HUES64 (cell line): ENCODE measurements at regions not wholly inside any gene's neighbourhood (a gene's known extent, or its start where the extent isn't known, plus 50 kb on each side); places are given as distances from the start of the nearest gene placed in this dataset.

Experiments used
- H3K27ac ChIP-seq: 2 replicates; pipeline ENCODE4 v1.7.0; 2013; ENCODE audit warnings: low read depth, low read length, inconsistent platforms
- H3K27me3 ChIP-seq: 2 replicates; pipeline ENCODE4 v1.6.1; 2013; ENCODE audit warnings: mild to moderate bottlenecking, low read length; ENCODE audit not compliant: insufficient read depth
- H3K36me3 ChIP-seq: 2 replicates; pipeline ENCODE4 v1.6.1; 2013; ENCODE audit warnings: mild to moderate bottlenecking, low read length; ENCODE audit not compliant: insufficient read depth
- H3K4me1 ChIP-seq: 2 replicates; pipeline ENCODE4 v1.6.1; 2013; ENCODE audit warnings: mild to moderate bottlenecking, low read length, moderate library complexity; ENCODE audit not compliant: insufficient read depth
- H3K4me3 ChIP-seq: 2 replicates; pipeline ENCODE4 v1.5.1; 2013; ENCODE audit warnings: mild to moderate bottlenecking, low read length, moderate library complexity
- H3K9ac ChIP-seq: 2 replicates; pipeline ENCODE4 v1.6.1; 2013; ENCODE audit warnings: mild to moderate bottlenecking, low read depth, low read length
- H3K9me3 ChIP-seq: 2 replicates; pipeline ENCODE4 v1.6.1; 2013; ENCODE audit warnings: low read depth, low read length; ENCODE audit not compliant: insufficient read depth
- whole genome bisulfite sequencing: fragments of 150-250, 120-280 bp; methylation state at CpG from one replicate; pipeline ENCODE4 v1.1.7; 2013; ENCODE audit warnings: missing lambda C conversion rate; 5-methylcytosine and 5-hydroxymethylcytosine counted together

- no peaks in the 10 kb centered on the region; the same call in 1 of the 2 replicates for H3K27me3 ChIP-seq
- 88% methylated on average over 27 of the region's 27 CpGs for WGBS
- H3K4me1 ChIP-seq, result no peaks in the 10 kb centered on the region
- H3K36me3 ChIP-seq, result no peaks in the 10 kb centered on the region
- no peak overlapping the region for H3K4me3 ChIP-seq
- H3K9me3 ChIP-seq, result no peaks in the 10 kb centered on the region
- H3K27ac ChIP-seq, result no peak overlapping the region
- H3K9ac ChIP-seq, result no peak overlapping the region
These were observed 280.3 kb upstream of the SKOR2 start for GRCh38 chr18:47531717-47532116.

GRCh38 chr18:47530695-47531094 lies 279.2 kb upstream of the SKOR2 start:
- Histone ChIP-seq H3K36me3 (no peaks in the 10 kb centered on the region), H3K9me3 (no peaks in the 10 kb centered on the region), H3K27ac (no peak overlapping the region), H3K27me3 (no peaks in the 10 kb centered on the region), H3K4me1 (no peaks in the 10 kb centered on the region), H3K9ac (no peak overlapping the region), H3K4me3 (no peak overlapping the region)
- 97% methylated on average over 3 of the region's 3 CpGs for WGBS

GRCh38 chr18:47528343-47528742 lies 276.9 kb upstream of the SKOR2 start:
- no peak overlapping the region for H3K27ac ChIP-seq
- no peaks in the 10 kb centered on the region for H3K9me3 ChIP-seq
- H3K4me1 ChIP-seq, result no peaks in the 10 kb centered on the region
- no peaks in the 10 kb centered on the region for H3K27me3 ChIP-seq
- WGBS, result 95% methylated on average over 1 of the region's 1 CpG
- H3K36me3 ChIP-seq, result no peaks in the 10 kb centered on the region
- no peak overlapping the region for H3K4me3 ChIP-seq
- no peak overlapping the region for H3K9ac ChIP-seq

GRCh38 chr18:47526147-47526546 lies 274.7 kb upstream of the SKOR2 start:
- Histone ChIP-seq H3K27me3 (no peaks in the 10 kb centered on the region), H3K4me1 (no peaks in the 10 kb centered on the region), H3K36me3 (no peaks in the 10 kb centered on the region), H3K9ac (no peak overlapping the region), H3K4me3 (no peak overlapping the region), H3K9me3 (no peaks in the 10 kb centered on the region), H3K27ac (no peak overlapping the region)
- WGBS, result 92% methylated on average over 23 of the region's 24 CpGs

- H3K36me3 ChIP-seq, result no peaks in the 10 kb centered on the region
- no peaks in the 10 kb centered on the region for H3K4me1 ChIP-seq
- no peaks in the 10 kb centered on the region for H3K27me3 ChIP-seq
- no peak overlapping the region for H3K9ac ChIP-seq
- 100% methylated on average over 1 of the region's 2 CpGs for WGBS
- H3K9me3 ChIP-seq, result no peaks in the 10 kb centered on the region
- no peak overlapping the region for H3K27ac ChIP-seq
- H3K4me3 ChIP-seq, result no peak overlapping the region
These were observed 270.9 kb upstream of the SKOR2 start for GRCh38 chr18:47522359-47522758.

- no peaks in the 10 kb centered on the region for H3K4me1 ChIP-seq
- H3K9ac ChIP-seq, result no peak overlapping the region
- 89% methylated on average over 8 of the region's 9 CpGs for WGBS
- H3K9me3 ChIP-seq, result no peaks in the 10 kb centered on the region
- no peak overlapping the region for H3K27ac ChIP-seq
- no peaks in the 10 kb centered on the region for H3K27me3 ChIP-seq
- H3K4me3 ChIP-seq, result no peak overlapping the region
- H3K36me3 ChIP-seq, result no peaks in the 10 kb centered on the region
These were observed 268.8 kb upstream of the SKOR2 start for GRCh38 chr18:47520263-47520662.

GRCh38 chr18:47519706-47520105 lies 268.2 kb upstream of the SKOR2 start:
- Histone ChIP-seq H3K9ac (no peak overlapping the region), H3K9me3 (no peaks in the 10 kb centered on the region), H3K27ac (no peak overlapping the region), H3K36me3 (no peaks in the 10 kb centered on the region), H3K4me3 (no peak overlapping the region), H3K27me3 (no peaks in the 10 kb centered on the region), H3K4me1 (no peaks in the 10 kb centered on the region)

GRCh38 chr18:47519277-47519676 lies 267.8 kb upstream of the SKOR2 start:
- Histone ChIP-seq H3K27me3 (no peaks in the 10 kb centered on the region), H3K36me3 (no peaks in the 10 kb centered on the region), H3K9ac (no peak overlapping the region), H3K27ac (no peak overlapping the region), H3K4me1 (no peaks in the 10 kb centered on the region), H3K9me3 (no peaks in the 10 kb centered on the region), H3K4me3 (no peak overlapping the region)
- WGBS, result 96% methylated on average over 5 of the region's 5 CpGs

GRCh38 chr18:47513614-47514013 lies 262.2 kb upstream of the SKOR2 start:
- Histone ChIP-seq H3K27me3 (no peaks in the 10 kb centered on the region), H3K4me1 (no peaks in the 10 kb centered on the region), H3K9me3 (no peaks in the 10 kb centered on the region), H3K27ac (no peak overlapping the region), H3K4me3 (no peak overlapping the region), H3K36me3 (no peaks in the 10 kb centered on the region), H3K9ac (no peak overlapping the region)
- 91% methylated on average over 3 of the region's 3 CpGs for WGBS

- H3K36me3 ChIP-seq, result no peaks in the 10 kb centered on the region
- no peak overlapping the region for H3K27ac ChIP-seq
- H3K27me3 ChIP-seq, result no peaks in the 10 kb centered on the region
- H3K4me1 ChIP-seq, result no peaks in the 10 kb centered on the region
- H3K4me3 ChIP-seq, result no peak overlapping the region
- H3K9me3 ChIP-seq, result no peaks in the 10 kb centered on the region
- H3K9ac ChIP-seq, result no peak overlapping the region
- 92% methylated on average over 13 of the region's 13 CpGs for WGBS
These were observed 261.4 kb upstream of the SKOR2 start for GRCh38 chr18:47512726-47513435.

GRCh38 chr18:47512056-47512455 lies 260.6 kb upstream of the SKOR2 start:
- Histone ChIP-seq H3K4me1 (no peaks in the 10 kb centered on the region; the same call in 1 of the 2 replicates), H3K9me3 (no peaks in the 10 kb centered on the region), H3K4me3 (no peak overlapping the region), H3K27ac (no peak overlapping the region), H3K9ac (no peak overlapping the region), H3K36me3 (no peaks in the 10 kb centered on the region), H3K27me3 (no peaks in the 10 kb centered on the region)
- 94% methylated on average over 6 of the region's 6 CpGs for WGBS

GRCh38 chr18:47510831-47511230 lies 259.4 kb upstream of the SKOR2 start:
- H3K36me3 ChIP-seq, result no peaks in the 10 kb centered on the region
- no peak overlapping the region for H3K4me3 ChIP-seq
- H3K4me1 ChIP-seq, result no peaks in the 10 kb centered on the region; the same call in 1 of the 2 replicates
- no peak overlapping the region for H3K27ac ChIP-seq
- WGBS, result 95% methylated on average over 4 of the region's 4 CpGs
- H3K27me3 ChIP-seq, result no peaks in the 10 kb centered on the region
- no peaks in the 10 kb centered on the region for H3K9me3 ChIP-seq
- no peak overlapping the region for H3K9ac ChIP-seq
